AG04450 (cell line): ENCODE measurements at regions not wholly inside any gene's neighbourhood (a gene's known extent, or its start where the extent isn't known, plus 50 kb on each side); places are given as distances from the start of the nearest gene placed in this dataset.

Experiments
- CTCF ChIA-PET: fragments of 300-600, 350-600 bp; formaldehyde crosslinking; extraction: SDS; loops from one replicate; lab custom pipeline; 2022; ENCODE audit warnings: antibody characterized with exemption, inconsistent platforms; lab: Charles Lee
- POLR2A ChIA-PET: fragments of 350-600 bp; formaldehyde crosslinking; extraction: SDS; loops from one replicate; lab custom pipeline; 2021; ENCODE audit warnings: antibody characterized with exemption, inconsistent platforms; lab: Yijun Ruan, JAX
- DNase-seq: peaks from one replicate; pipeline ENCODE4 v3.0.0-alpha.2; 2011; ENCODE audit warnings: low read depth, low spot score
- H3K27ac ChIP-seq: one replicate; pipeline ENCODE4 v1.5.1; 2012; ENCODE audit warnings: low read depth, low read length, control low read depth
- H3K27me3 ChIP-seq: one replicate; pipeline ENCODE4 v1.6.0; 2012; ENCODE audit warnings: low read length; ENCODE audit not compliant: control insufficient read depth, insufficient read depth
- H3K4me3 ChIP-seq: 2 replicates; pipeline ENCODE4 v1.5.1; 2011; ENCODE audit warnings: mild to moderate bottlenecking, low read depth, low read length, control low read depth
- H3K9me3 ChIP-seq: 2 replicates; pipeline ENCODE4 v1.5.1; 2012; ENCODE audit warnings: low read length; ENCODE audit not compliant: control insufficient read depth, insufficient read depth
- TF ChIP-seq, protein P1 (sequence below): IDR thresholded peaks from 2 replicates; pipeline ENCODE4 v1.5.1; 2011; ENCODE audit warnings: low read depth, low read length, control low read depth, inconsistent platforms

DNA sequence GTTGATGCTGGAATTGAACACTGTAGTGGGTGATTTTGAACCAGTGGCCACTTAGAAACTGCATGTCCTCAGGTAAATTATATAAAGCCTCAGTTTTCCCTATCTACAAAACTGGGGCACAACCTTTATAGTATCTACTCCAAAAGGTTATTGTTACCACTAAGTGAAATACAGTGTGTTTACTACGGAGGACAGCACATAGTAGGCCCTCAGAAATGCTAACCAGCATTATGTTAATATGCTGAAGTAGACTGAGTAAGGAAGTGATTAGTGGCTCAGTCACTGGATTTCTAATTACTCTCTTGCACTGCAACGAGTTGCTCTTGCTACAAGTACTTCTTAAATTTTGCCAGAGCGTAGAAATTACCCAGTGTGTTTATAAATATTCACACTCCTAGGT is 139.5 kb downstream of the HAUS1 start:
- ChIA-PET POLR2A (no interaction called here), CTCF (no interaction called here)
- H3K4me3 ChIP-seq = no peak overlapping the region
- TF ChIP-seq, protein P1, sequence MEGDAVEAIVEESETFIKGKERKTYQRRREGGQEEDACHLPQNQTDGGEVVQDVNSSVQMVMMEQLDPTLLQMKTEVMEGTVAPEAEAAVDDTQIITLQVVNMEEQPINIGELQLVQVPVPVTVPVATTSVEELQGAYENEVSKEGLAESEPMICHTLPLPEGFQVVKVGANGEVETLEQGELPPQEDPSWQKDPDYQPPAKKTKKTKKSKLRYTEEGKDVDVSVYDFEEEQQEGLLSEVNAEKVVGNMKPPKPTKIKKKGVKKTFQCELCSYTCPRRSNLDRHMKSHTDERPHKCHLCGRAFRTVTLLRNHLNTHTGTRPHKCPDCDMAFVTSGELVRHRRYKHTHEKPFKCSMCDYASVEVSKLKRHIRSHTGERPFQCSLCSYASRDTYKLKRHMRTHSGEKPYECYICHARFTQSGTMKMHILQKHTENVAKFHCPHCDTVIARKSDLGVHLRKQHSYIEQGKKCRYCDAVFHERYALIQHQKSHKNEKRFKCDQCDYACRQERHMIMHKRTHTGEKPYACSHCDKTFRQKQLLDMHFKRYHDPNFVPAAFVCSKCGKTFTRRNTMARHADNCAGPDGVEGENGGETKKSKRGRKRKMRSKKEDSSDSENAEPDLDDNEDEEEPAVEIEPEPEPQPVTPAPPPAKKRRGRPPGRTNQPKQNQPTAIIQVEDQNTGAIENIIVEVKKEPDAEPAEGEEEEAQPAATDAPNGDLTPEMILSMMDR = no peak
- H3K9me3 ChIP-seq = no peaks in the 10 kb centered on the region
- no peak for DNase-seq
- no peak overlapping the region for H3K27ac ChIP-seq
- H3K27me3 ChIP-seq = no peaks in the 10 kb centered on the region

DNA sequence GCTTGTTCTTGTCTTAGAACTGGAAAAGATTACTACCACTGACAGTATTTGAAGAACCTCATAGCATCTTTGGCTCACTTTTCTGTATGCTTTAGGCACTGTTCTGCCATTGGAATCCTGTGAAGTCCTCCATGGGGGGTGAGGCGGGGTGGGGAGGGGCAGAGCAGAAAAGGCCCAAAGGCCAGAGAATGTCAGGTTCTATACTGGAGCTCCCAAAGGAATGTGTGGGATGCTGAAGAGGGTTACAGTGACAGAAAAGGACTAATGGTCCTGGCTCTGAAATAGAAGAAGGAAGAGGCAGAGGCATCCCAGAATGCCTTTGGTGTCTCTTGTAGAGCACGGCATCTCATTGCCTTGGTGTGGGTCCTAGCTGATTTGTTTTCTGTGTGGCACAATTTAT is 141.9 kb downstream of the HAUS1 start:
- TF ChIP-seq, protein P1 = no peak
- no peak for DNase-seq
- no peaks in the 10 kb centered on the region for H3K9me3 ChIP-seq
- H3K27me3 ChIP-seq = no peaks in the 10 kb centered on the region
- ChIA-PET POLR2A (no interaction called here), CTCF (interaction anchor here (0.6 to 2.4 kb wide), 3 partner anchors 34 to 626 kb away, joined by 3 to 8 read pairs (median 4); a partner anchor contains a TSS)
- no peak overlapping the region for H3K4me3 ChIP-seq
- no peak overlapping the region for H3K27ac ChIP-seq

DNA sequence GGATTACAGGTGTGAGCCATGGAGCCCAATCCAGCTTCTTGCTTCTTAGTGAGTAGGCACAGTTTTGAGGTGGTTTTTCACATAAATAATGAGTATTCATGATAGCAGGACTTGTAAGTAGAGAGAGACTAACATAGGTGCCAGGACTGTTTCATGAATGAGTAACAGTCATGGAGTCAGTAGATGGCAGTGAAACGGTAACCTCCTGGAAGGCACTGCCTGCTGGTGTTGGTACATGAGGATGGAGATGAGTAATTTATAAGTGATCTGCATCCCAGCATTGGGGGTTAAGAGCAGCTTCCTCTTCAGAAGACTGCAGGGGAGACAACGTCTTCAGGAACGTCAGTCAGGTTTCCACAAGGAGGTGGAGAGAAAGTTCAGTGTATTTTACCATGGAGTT is 143.8 kb downstream of the HAUS1 start:
- no peak overlapping the region for H3K27ac ChIP-seq
- H3K9me3 ChIP-seq = no peaks in the 10 kb centered on the region
- no peak for DNase-seq
- TF ChIP-seq, protein P1 = no peak
- no peaks in the 10 kb centered on the region for H3K27me3 ChIP-seq
- no peak overlapping the region for H3K4me3 ChIP-seq
- ChIA-PET CTCF (interaction anchor here (1.2 kb wide), 1 partner anchor 75 kb away, joined by 3 read pairs; a partner anchor contains a TSS), POLR2A (no interaction called here)

DNA sequence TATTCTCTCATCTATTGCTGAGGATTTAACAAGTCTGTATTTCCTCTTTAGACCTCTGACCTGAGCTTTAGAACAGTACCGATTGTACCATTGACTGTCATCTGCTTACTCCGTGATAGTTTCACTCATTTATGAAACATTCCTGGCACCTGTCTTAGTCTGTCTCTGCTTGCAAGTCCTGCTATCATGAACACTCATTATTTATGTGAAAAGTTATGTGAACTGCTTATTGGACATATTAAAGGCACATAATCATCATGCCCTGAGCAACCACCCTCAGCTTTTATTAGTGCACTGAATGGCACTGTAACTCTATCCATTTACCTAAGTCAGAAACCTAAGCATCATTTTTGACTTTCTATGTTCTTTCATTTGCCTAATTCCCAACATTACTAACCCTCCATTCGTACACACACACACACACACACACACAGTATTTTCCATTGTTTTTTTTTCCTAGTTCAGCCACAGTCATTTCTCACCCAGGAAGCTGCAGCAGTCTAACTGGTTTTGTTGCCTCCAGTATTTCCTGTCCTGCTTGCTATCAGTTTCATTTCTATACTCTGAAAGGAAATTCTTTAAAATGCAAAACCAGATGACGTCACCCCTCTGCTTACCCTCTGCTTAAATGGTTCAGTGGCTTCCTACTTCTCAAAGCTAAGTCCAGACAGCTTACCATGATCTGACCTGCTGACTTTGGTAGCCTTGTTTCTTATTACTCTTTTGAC is 146.1 kb downstream of the HAUS1 start:
- CTCF ChIA-PET = interaction anchor here (0.7 to 2.0 kb wide), 5 partner anchors 10 to 408 kb away, joined by 3 to 15 read pairs (median 4); a partner anchor contains a TSS
- POLR2A ChIA-PET = interaction anchor here (0.6 to 1.4 kb wide), 4 partner anchors 10 to 127 kb away, joined by 3 to 6 read pairs (median 4); no protein-coding TSS in a partner anchor
- Histone ChIP-seq H3K4me3 (peak overlapping the region; percentile 7; the same call in 1 of the 2 replicates), H3K27me3 (no peaks in the 10 kb centered on the region), H3K27ac (peak overlapping the region; percentile 49), H3K9me3 (no peaks in the 10 kb centered on the region)
- DNase-seq = peak; percentile 65
- TF ChIP-seq, protein P1 = no peak

- ChIA-PET CTCF (interaction anchor here (1.2 to 2.0 kb wide), 3 partner anchors 9 to 407 kb away, joined by 3 to 15 read pairs (median 8); a partner anchor contains a TSS), POLR2A (interaction anchor here (0.6 to 1.4 kb wide), 3 partner anchors 9 to 127 kb away, joined by 3 to 6 read pairs (median 4); no protein-coding TSS in a partner anchor)
These were observed 146.6 kb downstream of the HAUS1 start for GRCh38 chr18:46250812-46251173.

More at GRCh38 chr18:46250812-46251173, 146.6 kb downstream of the HAUS1 start:
- peak overlapping the region; percentile 40 for H3K27ac ChIP-seq
- no peaks in the 10 kb centered on the region for H3K9me3 ChIP-seq
- TF ChIP-seq, protein P1 = no peak
- no peak overlapping the region for H3K4me3 ChIP-seq
- H3K27me3 ChIP-seq = no peaks in the 10 kb centered on the region
- DNase-seq = no peak
